H9 (cell line): ENCODE measurements at regions not wholly inside any gene's neighbourhood (a gene's known extent, or its start where the extent isn't known, plus 50 kb on each side); places are given as distances from the start of the nearest gene placed in this dataset.

Experiments used
- DNase-seq: peaks from one replicate; pipeline ENCODE4 v3.0.0-alpha.2; 2017
- H2AFZ ChIP-seq: one replicate; pipeline ENCODE4 v1.6.1; 2013; ENCODE audit warnings: mild to moderate bottlenecking, low read length, control low read depth, moderate library complexity
- H2AK5ac ChIP-seq: 2 replicates; pipeline ENCODE4 v1.6.1; 2013; ENCODE audit warnings: low read length, control low read depth, mixed read lengths; ENCODE audit not compliant: insufficient read length
- H2BK120ac ChIP-seq: one replicate; pipeline ENCODE4 v1.6.1; 2013; ENCODE audit warnings: low read depth, mild to moderate bottlenecking, low read length, control low read depth, inconsistent platforms; ENCODE audit not compliant: poor library complexity, severe bottlenecking
- H2BK12ac ChIP-seq: 2 replicates; pipeline ENCODE4 v1.6.1; 2013; ENCODE audit warnings: low read length, control low read depth, mixed read lengths, low read depth; ENCODE audit not compliant: insufficient read length
- H2BK15ac ChIP-seq: 2 replicates; pipeline ENCODE4 v1.6.1; 2013; ENCODE audit warnings: low read depth, low read length, control low read depth
- H2BK20ac ChIP-seq: one replicate; pipeline ENCODE4 v1.6.1; 2013; ENCODE audit warnings: low read depth, mild to moderate bottlenecking, low read length, control low read depth, inconsistent platforms; ENCODE audit not compliant: poor library complexity, severe bottlenecking
- H2BK5ac ChIP-seq: 2 replicates; pipeline ENCODE4 v1.6.1; 2013; ENCODE audit warnings: low read length, control low read depth, mixed read lengths; ENCODE audit not compliant: insufficient read length
- H3K14ac ChIP-seq: 2 replicates; pipeline ENCODE4 v1.6.1; 2013; ENCODE audit warnings: low read length, control low read depth; ENCODE audit not compliant: insufficient read depth
- H3K18ac ChIP-seq: 2 replicates; pipeline ENCODE4 v1.6.1; 2013; ENCODE audit warnings: low read depth, mild to moderate bottlenecking, mixed read lengths, low read length, control low read depth; ENCODE audit not compliant: insufficient read length
- H3K23ac ChIP-seq: 2 replicates; pipeline ENCODE4 v1.6.1; 2013; ENCODE audit warnings: low read length, control low read depth, mixed read lengths, low read depth; ENCODE audit not compliant: insufficient read length
- H3K23me2 ChIP-seq: 2 replicates; pipeline ENCODE4 v1.6.1; 2013; ENCODE audit warnings: low read depth, mild to moderate bottlenecking, mixed read lengths, low read length, control low read depth; ENCODE audit not compliant: insufficient read length, poor library complexity, severe bottlenecking
- H3K27ac ChIP-seq: 2 replicates; pipeline ENCODE4 v1.5.1; 2013; ENCODE audit warnings: low read length, control low read depth, mixed read lengths, low read depth; ENCODE audit not compliant: insufficient read length
- H3K27me3 ChIP-seq: 2 replicates; pipeline ENCODE4 v1.6.1; 2013; ENCODE audit warnings: low read length, control low read depth, inconsistent platforms; ENCODE audit not compliant: insufficient read depth
- H3K4ac ChIP-seq: 2 replicates; pipeline ENCODE4 v1.6.1; 2013; ENCODE audit warnings: low read depth, mild to moderate bottlenecking, control low read depth, inconsistent platforms, low read length, moderate library complexity
- H3K4me1 ChIP-seq: 2 replicates; pipeline ENCODE4 v1.6.1; 2013; ENCODE audit warnings: low read length, control low read depth, inconsistent platforms; ENCODE audit not compliant: insufficient read depth
- H3K4me2 ChIP-seq: 2 replicates; pipeline ENCODE4 v1.6.1; 2013; ENCODE audit warnings: low read length, control low read depth, mixed read lengths; ENCODE audit not compliant: insufficient read length, insufficient read depth
- H3K56ac ChIP-seq: 2 replicates; pipeline ENCODE4 v1.6.1; 2013; ENCODE audit warnings: low read depth, mild to moderate bottlenecking, mixed read lengths, low read length, control low read depth; ENCODE audit not compliant: insufficient read length
- H3K79me1 ChIP-seq: 2 replicates; pipeline ENCODE4 v1.6.1; 2013; ENCODE audit warnings: low read depth, mild to moderate bottlenecking, moderate library complexity, low read length, control low read depth, inconsistent platforms; ENCODE audit not compliant: insufficient read depth, poor library complexity, severe bottlenecking
- H3K79me2 ChIP-seq: 2 replicates; pipeline ENCODE4 v1.6.1; 2013; ENCODE audit warnings: low read length, control low read depth, inconsistent platforms; ENCODE audit not compliant: insufficient read depth
- H3K9ac ChIP-seq: 2 replicates; pipeline ENCODE4 v1.6.1; 2013; ENCODE audit warnings: low read length, control low read depth, mixed read lengths; ENCODE audit not compliant: insufficient read length; ENCODE audit errors: extremely low read depth
- H3K9me3 ChIP-seq: one replicate; pipeline ENCODE4 v1.6.1; 2013; ENCODE audit warnings: low read depth, low read length, inconsistent platforms; ENCODE audit not compliant: control insufficient read depth
- H3T11ph ChIP-seq: one replicate; pipeline ENCODE4 v1.6.1; 2013; ENCODE audit warnings: mild to moderate bottlenecking, low read length, control low read depth, inconsistent platforms
- H4K20me1 ChIP-seq: one replicate; pipeline ENCODE4 v1.6.1; 2013; ENCODE audit not compliant: control insufficient read depth, insufficient read length, insufficient read depth
- H4K5ac ChIP-seq: 2 replicates; pipeline ENCODE4 v1.6.1; 2013; ENCODE audit warnings: low read depth, mild to moderate bottlenecking, mixed read lengths, low read length, control low read depth; ENCODE audit not compliant: insufficient read length
- H4K8ac ChIP-seq: replicated peaks from 2 replicates; pipeline ENCODE4 v1.6.1; 2013; ENCODE audit warnings: low read length, control low read depth, mixed read lengths, low read depth; ENCODE audit not compliant: insufficient read length
- H4K91ac ChIP-seq: 2 replicates; pipeline ENCODE4 v1.6.1; 2013; ENCODE audit warnings: low read depth, mild to moderate bottlenecking, moderate library complexity, mixed read lengths, low read length, control low read depth; ENCODE audit not compliant: insufficient read length
- H3K27ac Mint-ChIP-seq, 3 experiments: 2 replicates in 2 of 3; 3 replicates in 1 of 3; pipeline ENCODE4 v1.8.0; 2020 to 2021; ENCODE audit warnings: mixed read lengths in 3 of 3, mild to moderate bottlenecking in 1 of 3, moderate library complexity in 1 of 3
- H3K27me3 Mint-ChIP-seq: 2 replicates; pipeline ENCODE4 v1.8.0; 2021; ENCODE audit warnings: low read depth, mild to moderate bottlenecking, moderate library complexity, mixed read lengths
- H3K36me3 Mint-ChIP-seq, 3 experiments: 2 replicates in 2 of 3; 3 replicates in 1 of 3; pipeline ENCODE4 v1.8.0; 2020 to 2021; ENCODE audit warnings: low read depth in 3 of 3, mixed read lengths in 3 of 3; ENCODE audit not compliant: insufficient read depth in 1 of 3
- H3K4me1 Mint-ChIP-seq, 2 experiments: 2 replicates each; pipeline ENCODE4 v1.8.0; 2020; ENCODE audit warnings: mixed read lengths in 2 of 2
- H3K4me3 Mint-ChIP-seq, 2 experiments: 2 replicates in 1 of 2; 3 replicates in 1 of 2; pipeline ENCODE4 v1.8.0; 2020 to 2021; ENCODE audit warnings: mild to moderate bottlenecking in 2 of 2, mixed read lengths in 2 of 2, moderate library complexity in 1 of 2
- H3K9me3 Mint-ChIP-seq, 2 experiments: 2 replicates in 1 of 2; 3 replicates in 1 of 2; pipeline ENCODE4 v1.8.0; 2020; ENCODE audit warnings: mild to moderate bottlenecking in 2 of 2, mixed read lengths in 2 of 2, moderate library complexity in 1 of 2
- WGBS: extraction: QIAGEN DNeasy Blood & Tissue Kit; methylation state at CpG from one replicate; pipeline ENCODE4 v1.1.7; 2013; ENCODE audit warnings: missing lambda C conversion rate, low lambda C conversion rate, mixed read lengths; ENCODE audit not compliant: insufficient read length; ENCODE audit errors: extremely low coverage; 5-methylcytosine and 5-hydroxymethylcytosine counted together
- TF ChIP-seq, protein P1 (sequence below): fragments of 200-600 bp; sonication (generic); conservative IDR thresholded peaks from 3 replicates; pipeline ENCODE4 v1.8.0; 2021; ENCODE audit warnings: antibody characterized with exemption, mild to moderate bottlenecking

DNA sequence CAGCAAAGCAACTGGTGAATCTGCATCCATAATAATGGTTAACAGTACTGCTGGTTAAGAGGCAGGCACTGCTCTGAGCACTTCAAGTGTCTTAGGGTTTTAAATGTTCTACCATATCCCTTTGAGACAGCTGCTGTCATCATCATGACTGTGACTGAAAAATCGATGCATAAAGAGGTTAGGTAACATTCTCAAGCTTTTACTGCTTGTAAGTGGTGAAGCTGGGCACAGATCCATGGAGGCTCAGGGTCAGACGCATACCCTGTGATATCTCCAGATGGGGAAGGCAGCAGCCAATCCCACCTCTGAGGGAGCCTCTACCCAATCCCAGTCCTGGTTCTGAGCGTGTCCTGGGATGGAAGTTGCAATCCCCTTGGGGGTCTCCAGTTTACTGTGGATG lies 57.6 kb upstream of the SOX9 start:
- no peak overlapping the region for H2AK5ac ChIP-seq
- no peaks in the 10 kb centered on the region for H3K4me1 ChIP-seq
- Mint-ChIP-seq H3K4me3 (no peak overlapping the region), H3K36me3 (no peaks in the 10 kb centered on the region; a peak in 1 of 7 replicates), H3K9me3 (peaks cover 0 to 2% of the 10 kb centered on the region in 2 experiments; a peak in 3 of 5 replicates), H3K4me1 (no peaks in the 10 kb centered on the region), H3K27ac (no peak overlapping the region), H3K27me3 (no peaks in the 10 kb centered on the region)
- no peak overlapping the region for H3K56ac ChIP-seq
- no peaks in the 10 kb centered on the region for H3K79me1 ChIP-seq
- no peak overlapping the region for H3K27ac ChIP-seq
- no peak overlapping the region for H2BK5ac ChIP-seq
- H3K23me2 ChIP-seq, result no peaks in the 10 kb centered on the region
- H2AFZ ChIP-seq, result no peak overlapping the region
- no peak overlapping the region for H2BK120ac ChIP-seq
- no peak overlapping the region for H2BK20ac ChIP-seq
- H3K18ac ChIP-seq, result no peak overlapping the region
- no CpG with 5 or more reads among the region's 3 CpGs for WGBS
- no peak overlapping the region for H4K5ac ChIP-seq
- H4K91ac ChIP-seq, result no peak overlapping the region
- no peak overlapping the region for H3K9ac ChIP-seq
- no peak overlapping the region for H2BK12ac ChIP-seq
- no peak overlapping the region for H3K4me2 ChIP-seq
- H3K9me3 ChIP-seq, result no peaks in the 10 kb centered on the region
- no peak overlapping the region for H3K23ac ChIP-seq
- H2BK15ac ChIP-seq, result no peak overlapping the region
- H3K4ac ChIP-seq, result no peak overlapping the region
- no peak overlapping the region for H3K14ac ChIP-seq
- no peaks in the 10 kb centered on the region for H3K27me3 ChIP-seq
- no peak overlapping the region for H3T11ph ChIP-seq
- H4K20me1 ChIP-seq, result no peaks in the 10 kb centered on the region
- no peak for DNase-seq
- TF ChIP-seq, protein P1, sequence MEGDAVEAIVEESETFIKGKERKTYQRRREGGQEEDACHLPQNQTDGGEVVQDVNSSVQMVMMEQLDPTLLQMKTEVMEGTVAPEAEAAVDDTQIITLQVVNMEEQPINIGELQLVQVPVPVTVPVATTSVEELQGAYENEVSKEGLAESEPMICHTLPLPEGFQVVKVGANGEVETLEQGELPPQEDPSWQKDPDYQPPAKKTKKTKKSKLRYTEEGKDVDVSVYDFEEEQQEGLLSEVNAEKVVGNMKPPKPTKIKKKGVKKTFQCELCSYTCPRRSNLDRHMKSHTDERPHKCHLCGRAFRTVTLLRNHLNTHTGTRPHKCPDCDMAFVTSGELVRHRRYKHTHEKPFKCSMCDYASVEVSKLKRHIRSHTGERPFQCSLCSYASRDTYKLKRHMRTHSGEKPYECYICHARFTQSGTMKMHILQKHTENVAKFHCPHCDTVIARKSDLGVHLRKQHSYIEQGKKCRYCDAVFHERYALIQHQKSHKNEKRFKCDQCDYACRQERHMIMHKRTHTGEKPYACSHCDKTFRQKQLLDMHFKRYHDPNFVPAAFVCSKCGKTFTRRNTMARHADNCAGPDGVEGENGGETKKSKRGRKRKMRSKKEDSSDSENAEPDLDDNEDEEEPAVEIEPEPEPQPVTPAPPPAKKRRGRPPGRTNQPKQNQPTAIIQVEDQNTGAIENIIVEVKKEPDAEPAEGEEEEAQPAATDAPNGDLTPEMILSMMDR, result no peak
- H3K79me2 ChIP-seq, result no peaks in the 10 kb centered on the region
- H4K8ac ChIP-seq, result no peak overlapping the region
